ENCODE measurements at regions not wholly inside any gene's neighbourhood (a gene's known extent, or its start where the extent isn't known, plus 50 kb on each side); places are given as distances from the start of the nearest gene placed in this dataset.
"Not testable (repeated sequence)": the region's sequence is repeated elsewhere in the genome, so short reads cannot be mapped to it uniquely, and the experiment has no call there.

GRCh38 chr19:28640506-28640905, 572.4 kb downstream of the UQCRFS1 start:
- DNase-seq (ENCODE audit: extremely low read depth in 1 of 2, low read depth in 1 of 2): no peak

- DNase-seq (ENCODE audit: extremely low read depth in 1 of 2, low read depth in 1 of 2): no peak
These were observed 574.5 kb downstream of the UQCRFS1 start for GRCh38 chr19:28638445-28638844.

GRCh38 chr19:28636706-28637105, 576.2 kb downstream of the UQCRFS1 start:
- no peak for DNase-seq (ENCODE audit: extremely low read depth in 1 of 2, low read depth in 1 of 2)

- DNase-seq (ENCODE audit: extremely low read depth in 1 of 2, low read depth in 1 of 2): no peak
These were observed 576.8 kb downstream of the UQCRFS1 start for GRCh38 chr19:28636016-28636629.

- DNase-seq (ENCODE audit: extremely low read depth in 1 of 2, low read depth in 1 of 2): no peak
These were observed 578.1 kb downstream of the UQCRFS1 start for GRCh38 chr19:28634837-28635236.

GRCh38 chr19:28634019-28634328, 579.0 kb downstream of the UQCRFS1 start:
- DNase-seq (ENCODE audit: extremely low read depth in 1 of 2, low read depth in 1 of 2): no peak

GRCh38 chr19:28633319-28634018, 579.5 kb downstream of the UQCRFS1 start:
- peak in 1 of 2 donors; percentile 23 for DNase-seq (ENCODE audit: extremely low read depth in 1 of 2, low read depth in 1 of 2)

GRCh38 chr19:28632371-28633080, 580.4 kb downstream of the UQCRFS1 start:
- no peak for DNase-seq (ENCODE audit: extremely low read depth in 1 of 2, low read depth in 1 of 2)

GRCh38 chr19:28631961-28632360, 581.0 kb downstream of the UQCRFS1 start:
- DNase-seq (ENCODE audit: extremely low read depth in 1 of 2, low read depth in 1 of 2): no peak

GRCh38 chr19:28627669-28628068, 585.3 kb downstream of the UQCRFS1 start:
- no peak for DNase-seq (ENCODE audit: extremely low read depth in 1 of 2, low read depth in 1 of 2)

- DNase-seq (ENCODE audit: extremely low read depth in 1 of 2, low read depth in 1 of 2): not testable (repeated sequence)
These were observed 586.5 kb downstream of the UQCRFS1 start for GRCh38 chr19:28626407-28626806.

- DNase-seq (ENCODE audit: extremely low read depth in 1 of 2, low read depth in 1 of 2): no peak
These were observed 593.0 kb downstream of the UQCRFS1 start for GRCh38 chr19:28619816-28620429.

GRCh38 chr19:28618504-28618903, 594.4 kb downstream of the UQCRFS1 start:
- DNase-seq (ENCODE audit: extremely low read depth in 1 of 2, low read depth in 1 of 2): no peak

- DNase-seq (ENCODE audit: extremely low read depth in 1 of 2, low read depth in 1 of 2): no peak
These were observed 597.0 kb downstream of the UQCRFS1 start for GRCh38 chr19:28615966-28616365.

GRCh38 chr19:28615546-28615916, 597.4 kb downstream of the UQCRFS1 start:
- no peak for DNase-seq (ENCODE audit: extremely low read depth in 1 of 2, low read depth in 1 of 2)

GRCh38 chr19:28614634-28615545, 598.1 kb downstream of the UQCRFS1 start:
- no peak for DNase-seq (ENCODE audit: extremely low read depth in 1 of 2, low read depth in 1 of 2)

GRCh38 chr19:28612275-28612769, 600.6 kb downstream of the UQCRFS1 start:
- no peak for DNase-seq (ENCODE audit: extremely low read depth in 1 of 2, low read depth in 1 of 2)

- not testable (repeated sequence) for DNase-seq (ENCODE audit: extremely low read depth in 1 of 2, low read depth in 1 of 2)
These were observed 601.6 kb downstream of the UQCRFS1 start for GRCh38 chr19:28611227-28611914.

GRCh38 chr19:28610731-28611130, 602.2 kb downstream of the UQCRFS1 start:
- DNase-seq (ENCODE audit: extremely low read depth in 1 of 2, low read depth in 1 of 2): no peak

- DNase-seq (ENCODE audit: extremely low read depth in 1 of 2, low read depth in 1 of 2): no peak
These were observed 603.0 kb downstream of the UQCRFS1 start for GRCh38 chr19:28609944-28610343.

Data from activated CD8-positive, alpha-beta memory T cell treated with anti-CD3 and anti-CD28 coated beads for 1 hour (primary cell).